GM13977 (cell line): ENCODE measurements at regions not wholly inside any gene's neighbourhood (a gene's known extent, or its start where the extent isn't known, plus 50 kb on each side); places are given as distances from the start of the nearest gene placed in this dataset.

ENCODE experiments used
- DNase-seq: peaks from one replicate; pipeline ENCODE4 v3.0.0; 2012; ENCODE audit warnings: low spot score
- CTCF ChIP-seq: IDR thresholded peaks from 2 replicates; pipeline ENCODE4 v1.5.1; 2012; ENCODE audit warnings: mild to moderate bottlenecking, control low read depth; ENCODE audit not compliant: insufficient read depth; ENCODE audit errors: extremely low read depth, missing control alignments
- in situ Hi-C: fragments of 300-500 bp; cut with MboI; formaldehyde crosslinking; loops from one replicate; pipeline ENCODE4 v1.12.0; 2022; ENCODE audit warnings: low sequenced_read_pairs, low pct_unique_long_range_greater_than_20kb, mixed read lengths, inconsistent platforms; ENCODE audit not compliant: unreplicated experiment

- DNase-seq = no peak
- in situ Hi-C loops = no loop called here
- TF ChIP-seq CTCF = no peak
Observed at GRCh38 chr3:159657176-159657575, 331.5 kb upstream of the IL12A start.

GRCh38 chr3:159657629-159658028 is 331.0 kb upstream of the IL12A start:
- in situ Hi-C loops = no loop called here
- TF ChIP-seq CTCF = no peak

GRCh38 chr3:159660326-159660725 is 328.3 kb upstream of the IL12A start:
- in situ Hi-C loops = no loop called here
- no peak for TF ChIP-seq CTCF
- no peak for DNase-seq

More at GRCh38 chr3:159657629-159658028, 331.0 kb upstream of the IL12A start:
- DNase-seq = no peak

- DNase-seq = no peak
- in situ Hi-C loops = no loop called here
- TF ChIP-seq CTCF = no peak
Observed at GRCh38 chr3:159660901-159661300, 327.7 kb upstream of the IL12A start.

GRCh38 chr3:159662549-159662948 is 326.1 kb upstream of the IL12A start:
- in situ Hi-C loops = no loop called here
- no peak for DNase-seq
- TF ChIP-seq CTCF = no peak

- no peak for DNase-seq
- TF ChIP-seq CTCF = no peak
- in situ Hi-C loops = no loop called here
Observed at GRCh38 chr3:159664006-159664405, 324.6 kb upstream of the IL12A start.

GRCh38 chr3:159664653-159665052 is 324.0 kb upstream of the IL12A start:
- TF ChIP-seq CTCF = no peak
- DNase-seq = no peak
- in situ Hi-C loops = no loop called here
